ENCODE measurements at regions not wholly inside any gene's neighbourhood (a gene's known extent, or its start where the extent isn't known, plus 50 kb on each side); places are given as distances from the start of the nearest gene placed in this dataset.
A peak's percentile ranks its signal among the peaks of the same experiment; 100 is the strongest.
"Not testable (repeated sequence)": the region's sequence is repeated elsewhere in the genome, so short reads cannot be mapped to it uniquely, and the experiment has no call there.

GRCh38 chr2:190005513-190005912, 57.0 kb downstream of the MSTN start:
- DNase-seq (ENCODE audit: low spot score) = no peak

DNA sequence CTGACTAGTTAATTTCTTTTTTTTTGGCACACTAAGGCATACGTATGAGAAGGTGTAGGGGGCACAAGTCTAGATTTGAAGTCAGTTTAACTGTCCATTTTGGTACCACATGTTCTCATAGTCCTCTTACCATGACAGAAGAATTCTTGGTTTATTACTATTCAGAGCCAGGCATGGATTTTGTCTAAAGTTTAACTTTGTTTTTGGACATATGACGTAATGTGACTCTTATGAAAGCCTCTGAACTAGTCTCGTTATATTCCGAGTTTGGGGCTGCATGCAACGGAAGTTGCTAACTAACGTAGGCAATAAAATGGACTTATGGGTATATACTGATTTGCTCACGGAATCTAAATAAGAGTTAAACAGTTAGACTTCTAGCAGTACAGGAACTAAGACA, 62.9 kb downstream of the MSTN start:
- DNase-seq (ENCODE audit: low spot score) = no peak

DNA sequence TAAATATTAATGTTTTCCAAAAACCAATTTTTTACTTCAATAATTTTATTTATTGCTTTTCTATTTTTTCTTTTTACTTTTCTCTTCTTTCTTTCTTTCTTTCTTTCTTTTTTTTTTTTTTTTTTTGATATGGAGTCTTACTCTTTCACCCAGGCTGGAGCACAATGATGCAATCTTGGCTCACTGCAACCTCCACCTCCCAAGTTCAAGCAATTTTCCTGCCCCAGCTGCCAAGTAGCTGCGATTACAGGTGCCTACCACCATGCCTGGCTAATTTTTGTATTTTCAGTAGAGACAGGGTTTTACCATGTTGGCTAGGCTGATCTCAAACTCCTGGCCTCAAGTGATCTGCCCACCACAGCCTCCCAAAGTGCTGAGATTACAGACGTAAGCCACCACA, 63.9 kb downstream of the MSTN start:
- not testable (repeated sequence) for DNase-seq (ENCODE audit: low spot score)

DNA sequence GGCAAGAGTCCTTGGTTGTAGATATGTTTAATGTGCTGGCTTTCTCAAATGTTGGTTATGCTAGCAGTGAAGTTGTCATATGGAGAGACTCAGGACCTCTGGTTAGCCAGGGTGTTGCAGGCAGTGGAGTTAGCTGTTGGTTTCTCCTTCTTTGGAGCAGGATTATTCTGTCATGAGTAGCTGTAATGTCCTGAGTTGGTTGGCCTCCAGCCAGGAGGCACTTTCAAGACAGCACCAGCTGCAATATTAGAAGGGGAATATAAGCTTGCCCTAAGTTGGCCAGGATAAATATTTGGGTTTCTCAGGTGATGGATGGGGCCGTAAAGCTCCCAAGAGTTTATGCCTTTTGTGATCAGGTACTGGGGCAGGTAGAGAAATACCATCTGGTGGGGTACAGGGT, 65.5 kb downstream of the MSTN start:
- no peak for DNase-seq (ENCODE audit: low spot score)

DNA sequence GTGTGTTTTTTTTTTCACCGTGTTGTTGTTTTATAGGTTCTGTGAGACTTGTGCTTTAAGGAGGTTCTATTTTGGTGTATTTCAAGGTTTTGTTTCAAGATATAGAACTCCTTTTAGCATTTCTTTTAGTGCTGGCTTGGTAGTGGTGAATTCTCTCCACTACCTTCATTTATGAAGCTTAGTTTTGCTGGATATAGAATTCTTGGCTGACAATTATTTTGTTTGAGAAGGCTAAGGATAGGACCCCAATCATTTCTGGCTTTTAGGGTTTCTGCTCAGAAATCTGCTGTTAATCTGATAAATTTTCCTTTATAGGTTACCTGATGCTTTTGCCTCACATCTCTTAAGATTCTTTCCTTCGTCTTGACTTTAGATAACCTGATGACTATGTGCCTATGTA, 66.8 kb downstream of the MSTN start:
- DNase-seq (ENCODE audit: low spot score) = no peak

DNA sequence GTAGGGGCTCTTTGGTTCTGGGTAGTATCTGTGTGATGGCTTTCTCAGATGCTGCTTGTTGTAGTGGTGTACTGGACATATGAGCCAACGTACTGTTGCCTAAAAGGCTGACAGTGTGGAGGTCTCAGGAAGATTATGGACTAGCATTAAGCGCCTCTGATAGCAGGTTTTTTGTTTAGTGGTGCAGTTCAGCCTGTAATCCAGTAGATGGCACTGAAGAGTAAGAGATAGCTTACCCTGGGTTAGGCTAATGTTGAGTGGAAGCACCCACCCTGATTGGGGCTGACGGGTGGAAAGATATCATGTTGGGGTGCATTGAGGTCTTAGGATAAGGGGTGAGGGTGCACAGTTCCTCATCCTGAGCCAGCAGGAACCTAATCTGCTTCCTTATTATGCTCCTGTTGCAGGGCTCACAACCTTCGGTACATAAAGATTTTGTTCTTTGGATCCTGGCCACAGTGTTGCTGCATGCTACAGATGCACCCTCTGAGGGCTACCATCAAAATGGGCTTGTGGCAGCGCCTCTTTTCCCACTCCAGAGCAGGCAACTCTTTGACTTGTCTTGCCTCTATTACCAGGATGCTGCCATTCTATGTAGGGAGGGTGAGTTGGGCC, 79.6 kb downstream of the MSTN start:
- peak; percentile 48 for DNase-seq (ENCODE audit: low spot score)

DNA sequence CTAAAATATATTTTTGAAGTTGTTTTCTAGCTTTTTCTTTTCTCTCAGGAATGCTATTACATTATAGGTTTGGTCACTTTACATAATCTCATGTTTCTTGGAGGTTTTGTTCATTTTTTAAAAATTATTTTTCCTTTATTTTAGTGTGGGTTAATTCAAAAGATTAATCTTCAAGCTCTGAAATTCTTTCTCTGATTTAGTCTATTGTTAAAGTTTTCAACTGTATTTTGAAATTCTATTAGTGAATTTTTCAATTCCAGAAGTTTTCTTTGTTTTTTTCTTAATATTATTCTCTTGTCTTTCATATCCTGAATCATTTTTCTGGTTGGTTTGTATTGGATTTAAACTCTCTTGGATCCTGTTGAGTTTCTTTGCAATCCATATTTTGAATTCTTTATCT, 80.4 kb downstream of the MSTN start:
- no peak for DNase-seq (ENCODE audit: low spot score)

DNA sequence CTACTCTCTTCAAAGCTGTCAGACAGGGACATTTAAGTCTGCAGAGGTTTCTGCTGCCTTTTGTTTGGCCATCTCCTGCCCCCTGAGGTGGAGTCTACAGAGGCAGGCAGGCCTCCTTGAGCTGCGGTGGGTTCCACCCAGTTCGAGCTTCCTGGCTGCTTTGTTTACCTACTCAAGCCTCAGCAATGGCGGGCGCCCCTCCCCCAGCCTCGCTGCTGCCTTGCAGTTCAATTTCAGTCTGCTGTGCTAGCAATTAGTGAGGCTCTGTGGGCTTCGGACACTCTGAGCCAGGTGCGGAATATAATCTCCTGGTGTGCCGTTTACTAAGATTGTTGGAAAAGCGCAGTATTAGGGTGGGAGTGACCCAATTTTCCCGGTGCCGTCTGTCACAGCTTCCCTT, 86.0 kb downstream of the MSTN start:
- DNase-seq (ENCODE audit: low spot score) = not testable (repeated sequence)

GRCh38 chr2:189960346-189960745, 102.2 kb downstream of the MSTN start:
- no peak for DNase-seq (ENCODE audit: low spot score)

DNA sequence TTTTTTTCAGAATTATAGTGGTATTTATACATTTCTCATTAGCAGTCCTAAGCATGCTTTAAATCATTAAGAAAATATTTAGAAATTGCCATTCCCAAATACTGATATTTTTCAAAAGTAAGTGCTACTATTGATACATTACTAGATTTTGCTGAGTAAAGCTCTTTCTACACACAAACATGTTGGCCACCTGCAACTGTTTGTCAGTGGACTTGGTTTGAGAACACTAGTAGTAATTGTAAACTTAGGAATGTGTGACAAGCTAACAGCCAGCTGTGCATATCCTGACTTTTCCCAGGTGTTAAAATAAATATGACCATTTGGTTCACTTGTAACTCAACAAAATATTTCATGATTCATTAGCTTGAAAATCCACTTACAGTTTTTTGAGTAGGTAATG, 103.1 kb downstream of the MSTN start:
- DNase-seq (ENCODE audit: low spot score) = no peak

GRCh38 chr2:189954989-189955388, 107.5 kb downstream of the MSTN start:
- no peak for DNase-seq (ENCODE audit: low spot score)

DNA sequence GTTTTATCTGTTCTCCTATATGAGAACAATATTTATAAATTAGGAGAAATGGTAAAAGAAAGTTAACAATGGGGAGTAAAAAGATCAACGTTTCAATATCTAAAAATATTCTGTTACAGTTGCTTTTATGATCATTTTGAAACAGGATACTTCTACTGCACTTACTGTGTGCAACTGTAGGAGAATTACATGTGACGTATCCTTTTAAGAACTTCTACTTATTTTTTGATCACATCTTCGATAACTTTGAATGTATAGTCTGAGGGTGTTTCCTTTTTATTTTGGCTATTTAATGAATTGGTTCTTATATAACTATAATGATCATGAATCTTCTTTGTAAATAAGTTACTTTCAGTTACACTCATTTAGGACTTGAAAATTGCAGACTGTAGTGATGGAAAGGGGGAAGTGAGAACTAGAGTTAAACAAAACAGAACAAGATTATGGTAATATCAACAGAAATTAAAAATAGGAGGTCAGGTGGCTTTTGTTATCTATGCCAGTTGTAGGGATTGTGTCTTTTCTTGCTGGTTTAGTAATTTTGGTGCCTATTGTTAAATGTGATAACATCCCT, 109.9 kb downstream of the MSTN start:
- DNase-seq (ENCODE audit: low spot score) = no peak

GRCh38 chr2:189951791-189952535, 110.6 kb downstream of the MSTN start:
- no peak for DNase-seq (ENCODE audit: low spot score)

- DNase-seq (ENCODE audit: low spot score) = no peak
Observed at GRCh38 chr2:189943009-189943408, 119.5 kb downstream of the MSTN start.

DNA sequence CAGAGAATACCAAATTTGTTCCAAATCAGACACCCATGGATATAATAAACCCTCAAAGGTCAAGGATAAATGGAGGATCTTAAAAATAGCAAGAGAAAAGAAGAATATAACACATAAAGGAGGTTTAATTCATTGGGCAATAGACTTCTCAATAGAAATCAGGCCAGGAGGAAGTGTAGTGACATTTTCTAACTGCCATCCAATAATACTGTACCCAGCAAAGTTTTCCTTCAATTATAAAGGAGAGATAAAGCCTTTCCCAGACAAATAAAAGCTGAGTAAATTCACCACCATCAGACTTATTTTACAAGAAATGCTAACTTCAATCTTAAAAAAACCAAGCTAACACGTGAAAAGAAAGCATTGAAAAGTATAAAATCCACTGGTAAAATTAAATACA, 121.6 kb downstream of the MSTN start:
- DNase-seq (ENCODE audit: low spot score) = no peak

DNA sequence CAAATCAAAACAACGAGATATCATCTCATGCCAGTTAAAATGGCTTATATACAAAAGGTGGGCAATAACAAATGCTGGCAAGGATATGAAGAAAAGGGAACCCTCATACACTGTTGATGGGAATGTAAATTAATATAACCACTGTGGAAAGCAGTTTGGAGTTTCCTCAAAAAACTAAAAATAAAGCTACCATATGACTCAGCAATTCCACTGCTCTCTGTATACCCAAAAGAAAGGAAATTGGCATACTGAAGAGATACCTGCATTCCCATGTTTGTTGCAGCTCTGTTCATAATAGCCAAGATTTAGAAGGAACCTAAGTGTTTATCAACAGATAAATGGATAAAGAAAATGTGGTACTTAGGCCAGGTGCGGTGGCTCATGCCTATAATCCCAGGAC, 124.8 kb downstream of the MSTN start:
- no peak for DNase-seq (ENCODE audit: low spot score)

- no peak for DNase-seq (ENCODE audit: low spot score)
Observed at GRCh38 chr2:189933911-189934399, 128.6 kb downstream of the MSTN start.

DNA sequence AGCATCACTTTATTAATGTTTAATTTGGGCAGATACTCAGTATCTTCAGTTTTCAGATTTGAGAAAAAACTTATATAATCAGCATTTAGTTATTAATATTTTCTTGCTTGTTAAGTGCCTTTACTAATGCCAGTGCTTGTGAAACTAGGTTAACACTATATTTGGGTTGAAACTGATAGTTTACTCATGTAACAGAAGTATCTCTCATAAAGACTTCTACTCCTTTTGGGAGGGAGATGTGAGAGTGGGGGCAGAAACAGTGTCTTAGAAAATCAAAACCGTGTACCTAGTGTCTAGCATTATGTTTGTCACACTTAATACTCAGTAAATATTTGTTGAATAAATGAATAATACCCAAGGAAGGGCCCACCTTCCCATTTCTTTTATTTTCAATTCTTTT, 129.5 kb downstream of the MSTN start:
- no peak for DNase-seq (ENCODE audit: low spot score)

- no peak for DNase-seq (ENCODE audit: low spot score)
Observed at GRCh38 chr2:189927823-189928222, 134.7 kb downstream of the MSTN start.

All from hematopoietic multipotent progenitor cell treated with erythropoietin and hydrocortisone succinate and interleukin-3 and kit ligand, for 15 days (in vitro differentiated cells).